HG03442 (cell line): ENCODE measurements at regions not wholly inside any gene's neighbourhood (a gene's known extent, or its start where the extent isn't known, plus 50 kb on each side); places are given as distances from the start of the nearest gene placed in this dataset.

Experiments used
- ATAC-seq: cut with Tn5 transposase; IDR thresholded peaks from one replicate; pipeline ENCODE4 v1.9.1; 2021; ENCODE audit warnings: mild to moderate bottlenecking, moderate library complexity; ENCODE audit not compliant: unreplicated experiment

GRCh38 chr10:2476218-2476811 lies 591.0 kb upstream of the PFKP start:
- ATAC-seq = no peak

- no peak for ATAC-seq
Observed at GRCh38 chr10:2475711-2476217, 591.6 kb upstream of the PFKP start.

- ATAC-seq = no peak
Observed at GRCh38 chr10:2471811-2472210, 595.5 kb upstream of the PFKP start.

GRCh38 chr10:2469802-2470201 lies 597.5 kb upstream of the PFKP start:
- ATAC-seq = no peak

- no peak for ATAC-seq
Observed at GRCh38 chr10:2464483-2464882, 602.9 kb upstream of the PFKP start.

- no peak for ATAC-seq
Observed at GRCh38 chr10:2463316-2463715, 604.0 kb upstream of the PFKP start.

- ATAC-seq = no peak
Observed at GRCh38 chr10:2462581-2462980, 604.8 kb upstream of the PFKP start.

- no peak for ATAC-seq
Observed at GRCh38 chr10:2460812-2461211, 606.5 kb upstream of the PFKP start.

- no peak for ATAC-seq
Observed at GRCh38 chr10:2459713-2460112, 607.6 kb upstream of the PFKP start.

- no peak for ATAC-seq
Observed at GRCh38 chr10:2456834-2457233, 610.5 kb upstream of the PFKP start.

- ATAC-seq = no peak
Observed at GRCh38 chr10:2445370-2445769, 622.0 kb upstream of the PFKP start.

GRCh38 chr10:2439983-2440382 lies 627.4 kb upstream of the PFKP start:
- ATAC-seq = no peak

GRCh38 chr10:2439000-2439399 lies 628.3 kb upstream of the PFKP start:
- no peak for ATAC-seq

- ATAC-seq = no peak
Observed at GRCh38 chr10:2438248-2438939, 629.0 kb upstream of the PFKP start.

GRCh38 chr10:2436933-2437332 lies 630.4 kb upstream of the PFKP start:
- no peak for ATAC-seq

- ATAC-seq = no peak
Observed at GRCh38 chr10:2431961-2432360, 635.4 kb upstream of the PFKP start.

- ATAC-seq = no peak
Observed at GRCh38 chr10:2427412-2427811, 639.9 kb upstream of the PFKP start.

GRCh38 chr10:2425320-2425719 lies 642.0 kb upstream of the PFKP start:
- no peak for ATAC-seq

- no peak for ATAC-seq
Observed at GRCh38 chr10:2414562-2414961, 652.8 kb upstream of the PFKP start.

GRCh38 chr10:2414039-2414438 lies 653.3 kb upstream of the PFKP start:
- ATAC-seq = no peak

GRCh38 chr10:2410049-2410448 lies 657.3 kb upstream of the PFKP start:
- ATAC-seq = no peak

- ATAC-seq = no peak
Observed at GRCh38 chr10:2401459-2401858, 664.1 kb upstream of the ADARB2 start.

GRCh38 chr10:2399482-2399881 lies 662.2 kb upstream of the ADARB2 start:
- ATAC-seq = no peak
